RWPE2 (cell line): ENCODE measurements at regions not wholly inside any gene's neighbourhood (a gene's known extent, or its start where the extent isn't known, plus 50 kb on each side); places are given as distances from the start of the nearest gene placed in this dataset.

Experiments
- ATAC-seq: fragments of 200-7000 bp; cut with Tn5 transposase; 3 replicates; pipeline ENCODE4 v1.9.1; 2021; ENCODE audit warnings: low read depth
- DNase-seq: peaks from one replicate; pipeline ENCODE4 v3.0.0-alpha.2; 2020; ENCODE audit warnings: low spot score
- H3K27ac ChIP-seq: fragments of 450-650 bp; 2 replicates; pipeline ENCODE4 v1.5.1; 2017; ENCODE audit warnings: mild to moderate bottlenecking; ENCODE audit not compliant: poor library complexity, severe bottlenecking
- H3K27me3 ChIP-seq: fragments of 250-450 bp; sonication (Bioruptor Pico); 2 replicates; pipeline ENCODE4 v1.5.1; 2021; ENCODE audit warnings: mild to moderate bottlenecking, moderate library complexity; ENCODE audit not compliant: insufficient read depth, poor library complexity, severe bottlenecking
- H3K36me3 ChIP-seq: fragments of 250-450 bp; sonication (Bioruptor Pico); 2 replicates; pipeline ENCODE4 v1.5.1; 2020; ENCODE audit warnings: low read depth, mild to moderate bottlenecking, moderate library complexity
- H3K4me1 ChIP-seq: fragments of 250-450 bp; sonication (Bioruptor Pico); 2 replicates; pipeline ENCODE4 v1.5.1; 2021; ENCODE audit warnings: mild to moderate bottlenecking, moderate library complexity; ENCODE audit not compliant: insufficient read depth, poor library complexity, severe bottlenecking
- H3K4me3 ChIP-seq: fragments of 250-450 bp; sonication (Bioruptor Pico); 2 replicates; pipeline ENCODE4 v1.5.1; 2021; ENCODE audit warnings: mild to moderate bottlenecking, moderate library complexity; ENCODE audit not compliant: severe bottlenecking
- H3K9me3 ChIP-seq: fragments of 250-450 bp; sonication (Bioruptor Pico); 2 replicates; pipeline ENCODE4 v1.5.1; 2021; ENCODE audit warnings: mild to moderate bottlenecking, moderate library complexity; ENCODE audit not compliant: severe bottlenecking
- CTCF ChIP-seq: fragments of 450-650 bp; IDR thresholded peaks from one replicate; pipeline ENCODE4 v1.5.1; 2017; ENCODE audit warnings: mild to moderate bottlenecking, moderate library complexity; ENCODE audit not compliant: poor library complexity, severe bottlenecking

- Histone ChIP-seq H3K4me1 (no peaks in the 10 kb centered on the region), H3K4me3 (no peak overlapping the region), H3K36me3 (no peaks in the 10 kb centered on the region), H3K9me3 (no peaks in the 10 kb centered on the region), H3K27ac (no peak overlapping the region), H3K27me3 (no peaks in the 10 kb centered on the region)
- no peak for DNase-seq
- TF ChIP-seq CTCF: no peak
- no peak for ATAC-seq
Measured at GRCh38 chr6:23370051-23370450, 756.0 kb upstream of the NRSN1 start.

GRCh38 chr6:23371132-23371915, 754.7 kb upstream of the NRSN1 start:
- DNase-seq (no peak), ATAC-seq (no peak)
- Histone ChIP-seq H3K4me3 (no peak overlapping the region), H3K36me3 (no peaks in the 10 kb centered on the region), H3K27me3 (no peaks in the 10 kb centered on the region), H3K4me1 (no peaks in the 10 kb centered on the region), H3K27ac (no peak overlapping the region), H3K9me3 (no peaks in the 10 kb centered on the region)
- no peak for TF ChIP-seq CTCF

- ATAC-seq (no peak), DNase-seq (no peak)
- Histone ChIP-seq H3K9me3 (no peaks in the 10 kb centered on the region), H3K27me3 (no peaks in the 10 kb centered on the region), H3K4me3 (no peak overlapping the region), H3K36me3 (no peaks in the 10 kb centered on the region), H3K4me1 (no peaks in the 10 kb centered on the region), H3K27ac (no peak overlapping the region)
- no peak for TF ChIP-seq CTCF
Measured at GRCh38 chr6:23377830-23378229, 748.2 kb upstream of the NRSN1 start.

GRCh38 chr6:23380465-23380864, 745.5 kb upstream of the NRSN1 start:
- Histone ChIP-seq H3K4me1 (no peaks in the 10 kb centered on the region), H3K4me3 (no peak overlapping the region), H3K9me3 (no peaks in the 10 kb centered on the region), H3K36me3 (no peaks in the 10 kb centered on the region), H3K27me3 (no peaks in the 10 kb centered on the region), H3K27ac (no peak overlapping the region)
- no peak for DNase-seq
- ATAC-seq: no peak
- no peak for TF ChIP-seq CTCF

GRCh38 chr6:23388086-23388783, 737.8 kb upstream of the NRSN1 start:
- no peak for TF ChIP-seq CTCF
- H3K36me3 ChIP-seq: no peaks in the 10 kb centered on the region
- no peaks in the 10 kb centered on the region for H3K27me3 ChIP-seq
- DNase-seq (no peak), ATAC-seq (no peak)
- no peak overlapping the region for H3K27ac ChIP-seq
- no peaks in the 10 kb centered on the region for H3K9me3 ChIP-seq
- no peaks in the 10 kb centered on the region for H3K4me1 ChIP-seq
- H3K4me3 ChIP-seq: no peak overlapping the region
